ENCODE measurements at regions not wholly inside any gene's neighbourhood (a gene's known extent, or its start where the extent isn't known, plus 50 kb on each side); places are given as distances from the start of the nearest gene placed in this dataset.

DNA sequence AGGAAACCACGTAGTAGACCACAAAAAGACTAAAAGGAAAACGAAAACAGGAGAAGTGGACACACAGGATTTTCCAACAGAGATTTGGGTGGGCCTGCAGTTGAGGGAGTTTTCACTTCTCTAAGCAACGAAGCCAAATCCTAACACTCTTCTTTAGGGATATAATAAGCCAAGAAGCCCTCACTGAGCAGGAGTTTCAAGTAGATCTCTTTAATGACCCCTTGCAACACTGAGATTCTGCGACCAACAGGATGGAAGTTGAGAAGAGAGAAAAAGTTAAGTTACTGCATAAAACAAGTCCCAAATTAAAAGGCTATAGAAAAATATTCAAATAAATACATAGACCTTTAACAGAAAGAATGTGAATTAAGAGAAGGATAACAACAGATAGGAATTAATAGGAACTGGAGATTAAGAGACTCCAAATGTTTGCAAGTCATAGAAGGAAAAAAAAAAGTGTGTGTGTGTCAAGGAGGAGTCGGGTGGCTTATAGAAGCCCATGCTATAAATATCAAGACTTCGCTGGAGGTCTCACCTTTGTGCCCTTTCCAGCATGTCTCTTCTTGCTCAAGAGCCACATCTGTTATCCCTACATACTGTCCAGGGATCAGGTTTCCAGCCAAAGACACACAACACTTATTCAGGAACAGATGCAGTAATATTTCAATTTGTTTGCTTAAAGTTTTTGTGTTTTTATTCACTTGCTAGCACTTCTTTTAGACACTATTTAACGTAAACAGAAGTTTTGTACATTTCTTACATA lies 69.4 kb upstream of the ARHGAP28 start:
- H3K27me3 ChIP-seq, result no peaks in the 10 kb centered on the region
- H3K9me3 ChIP-seq, result no peaks in the 10 kb centered on the region
- ATAC-seq, result no peak
- TF ChIP-seq POLR2A (IDR thresholded peaks at IDR 0.05), result no peak
- TF ChIP-seq, protein P1, sequence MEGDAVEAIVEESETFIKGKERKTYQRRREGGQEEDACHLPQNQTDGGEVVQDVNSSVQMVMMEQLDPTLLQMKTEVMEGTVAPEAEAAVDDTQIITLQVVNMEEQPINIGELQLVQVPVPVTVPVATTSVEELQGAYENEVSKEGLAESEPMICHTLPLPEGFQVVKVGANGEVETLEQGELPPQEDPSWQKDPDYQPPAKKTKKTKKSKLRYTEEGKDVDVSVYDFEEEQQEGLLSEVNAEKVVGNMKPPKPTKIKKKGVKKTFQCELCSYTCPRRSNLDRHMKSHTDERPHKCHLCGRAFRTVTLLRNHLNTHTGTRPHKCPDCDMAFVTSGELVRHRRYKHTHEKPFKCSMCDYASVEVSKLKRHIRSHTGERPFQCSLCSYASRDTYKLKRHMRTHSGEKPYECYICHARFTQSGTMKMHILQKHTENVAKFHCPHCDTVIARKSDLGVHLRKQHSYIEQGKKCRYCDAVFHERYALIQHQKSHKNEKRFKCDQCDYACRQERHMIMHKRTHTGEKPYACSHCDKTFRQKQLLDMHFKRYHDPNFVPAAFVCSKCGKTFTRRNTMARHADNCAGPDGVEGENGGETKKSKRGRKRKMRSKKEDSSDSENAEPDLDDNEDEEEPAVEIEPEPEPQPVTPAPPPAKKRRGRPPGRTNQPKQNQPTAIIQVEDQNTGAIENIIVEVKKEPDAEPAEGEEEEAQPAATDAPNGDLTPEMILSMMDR (IDR thresholded peaks at IDR 0.05), result no peak
- 77 to 79% methylated on average over 7 of the region's 7 CpGs for WGBS, 2 donors
- intact Hi-C loops (cut with DNase I), result no loop called here
- no peaks in the 10 kb centered on the region for H3K36me3 ChIP-seq (replicated peaks in 1 of 2; ENCODE audit: insufficient read depth in 1 of 2, low read depth in 2 of 2)
- H3K27ac ChIP-seq, result no peak overlapping the region
- no peak overlapping the region for H3K4me3 ChIP-seq
- no peak for DNase-seq
- no peaks in the 10 kb centered on the region for H3K4me1 ChIP-seq

DNA sequence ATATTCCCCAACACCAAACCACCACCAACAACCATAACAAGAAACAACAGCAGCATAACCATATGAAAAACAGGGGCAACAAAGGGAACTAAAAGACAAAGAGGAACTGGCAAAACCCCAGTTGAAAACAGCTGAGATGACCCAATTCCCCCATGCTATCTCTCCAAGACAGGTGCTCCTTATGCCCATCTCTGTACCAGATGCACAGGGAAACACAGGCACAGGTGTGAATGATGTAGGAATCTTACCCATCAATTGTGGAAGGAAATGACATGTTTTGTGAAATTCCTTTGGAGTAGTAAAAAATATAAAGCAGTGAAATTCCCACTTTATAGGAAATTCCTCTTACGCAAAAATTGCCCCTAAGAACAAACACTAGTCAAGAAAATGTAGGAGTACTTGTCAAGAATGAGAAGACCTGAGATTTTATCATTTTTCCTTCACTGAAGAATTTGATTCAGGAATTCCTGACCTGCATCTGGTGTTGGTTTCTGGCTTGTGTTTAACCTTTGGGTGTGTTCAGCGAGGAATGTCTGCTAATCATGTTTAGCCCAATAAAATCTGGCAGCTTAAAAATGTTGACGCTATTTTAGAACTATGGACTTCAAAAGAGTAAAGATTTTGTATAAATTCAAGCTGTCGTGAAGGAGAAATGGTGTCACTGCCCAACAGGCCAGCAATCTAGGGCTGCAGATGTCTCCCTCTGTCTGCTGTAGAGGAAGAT lies 67.7 kb upstream of the ARHGAP28 start:
- Histone ChIP-seq H3K4me1 (no peaks in the 10 kb centered on the region), H3K36me3 (replicated peaks in 1 of 2; ENCODE audit: insufficient read depth in 1 of 2, low read depth in 2 of 2) (no peaks in the 10 kb centered on the region), H3K27me3 (no peaks in the 10 kb centered on the region), H3K9me3 (no peaks in the 10 kb centered on the region), H3K4me3 (no peak overlapping the region), H3K27ac (no peak overlapping the region)
- 47 to 53% methylated on average over 4 of the region's 4 CpGs for WGBS, 2 donors
- intact Hi-C loops (cut with DNase I), result no loop called here
- TF ChIP-seq POLR2A (IDR thresholded peaks at IDR 0.05), result no peak
- TF ChIP-seq, protein P1 (IDR thresholded peaks at IDR 0.05), result no peak
- DNase-seq, result no peak
- no peak for ATAC-seq

DNA sequence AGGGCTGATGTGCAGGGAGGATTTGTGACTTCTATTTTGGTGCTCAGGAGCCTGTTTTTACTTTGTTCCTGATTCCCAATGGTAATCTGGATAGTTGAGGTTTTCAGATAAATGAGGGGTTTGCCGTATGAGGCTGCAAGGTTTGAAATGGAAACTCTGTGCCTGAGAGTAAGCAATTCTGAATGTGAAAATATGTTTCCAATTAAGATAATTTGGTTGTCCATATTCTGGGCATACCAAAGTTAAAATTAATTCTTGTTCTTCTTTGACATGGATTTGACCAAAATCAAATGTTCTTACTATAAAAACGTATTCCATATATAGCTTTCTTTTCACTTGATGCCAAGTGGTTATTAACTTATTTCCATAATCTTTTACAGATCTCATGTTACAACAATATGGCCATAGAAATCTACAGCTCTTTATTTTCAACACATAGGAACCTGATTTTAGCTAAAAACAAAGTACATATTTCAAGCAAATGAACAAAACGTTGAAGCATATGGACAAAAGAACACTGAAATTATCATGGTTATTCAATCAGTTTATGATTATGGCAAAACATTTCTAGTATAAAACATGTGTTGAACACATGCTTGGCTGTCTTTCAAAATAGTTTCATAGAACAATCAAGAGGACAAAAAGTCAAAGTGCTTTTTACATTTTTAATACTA lies 63.4 kb upstream of the ARHGAP28 start:
- H3K36me3 ChIP-seq (replicated peaks in 1 of 2; ENCODE audit: insufficient read depth in 1 of 2, low read depth in 2 of 2), result no peaks in the 10 kb centered on the region
- DNase-seq, result no peak
- no peaks in the 10 kb centered on the region for H3K27me3 ChIP-seq
- ATAC-seq, result no peak
- H3K4me1 ChIP-seq, result no peaks in the 10 kb centered on the region
- WGBS, 2 donors, result 53 to 62% methylated on average over 3 of the region's 3 CpGs
- H3K27ac ChIP-seq, result no peak overlapping the region
- intact Hi-C loops (cut with DNase I), result no loop called here
- TF ChIP-seq, protein P1 (IDR thresholded peaks at IDR 0.05), result no peak
- TF ChIP-seq POLR2A (IDR thresholded peaks at IDR 0.05), result no peak
- H3K9me3 ChIP-seq, result no peaks in the 10 kb centered on the region
- no peak overlapping the region for H3K4me3 ChIP-seq

DNA sequence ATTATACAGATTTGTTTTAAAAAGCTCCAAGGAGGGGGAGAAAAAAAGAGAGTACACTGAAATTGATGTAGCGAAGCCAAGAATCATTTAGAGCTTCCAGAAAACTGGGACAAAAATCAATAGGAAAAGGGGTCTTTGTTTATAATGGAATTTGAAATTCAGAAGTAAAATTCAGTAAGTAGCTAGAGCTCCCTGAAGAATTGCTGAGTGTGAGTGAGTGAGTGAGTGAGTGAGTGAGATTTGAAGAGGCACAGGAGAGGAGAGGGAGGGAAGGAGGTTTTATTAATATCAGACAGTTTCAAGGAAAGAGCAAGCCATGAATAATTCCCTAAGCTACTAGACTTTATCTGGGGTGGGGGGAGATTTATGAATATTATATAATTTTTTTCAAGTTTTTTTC lies 60.7 kb upstream of the ARHGAP28 start:
- ATAC-seq (no peak), DNase-seq (no peak)
- intact Hi-C loops (cut with DNase I), result no loop called here

More for the DNA sequence above, 60.7 kb upstream of the ARHGAP28 start:
- no peak overlapping the region for H3K27ac ChIP-seq
- H3K4me1 ChIP-seq, result no peaks in the 10 kb centered on the region
- no peaks in the 10 kb centered on the region for H3K27me3 ChIP-seq
- TF ChIP-seq POLR2A (IDR thresholded peaks at IDR 0.05), result no peak
- TF ChIP-seq, protein P1 (IDR thresholded peaks at IDR 0.05), result no peak
- H3K4me3 ChIP-seq, result no peak overlapping the region
- WGBS, 2 donors, result 90 to 91% methylated on average over 1 of the region's 1 CpG
- H3K36me3 ChIP-seq (replicated peaks in 1 of 2; ENCODE audit: insufficient read depth in 1 of 2, low read depth in 2 of 2), result no peaks in the 10 kb centered on the region
- H3K9me3 ChIP-seq, result no peaks in the 10 kb centered on the region
